ENCODE measurements at regions not wholly inside any gene's neighbourhood (a gene's known extent, or its start where the extent isn't known, plus 50 kb on each side); places are given as distances from the start of the nearest gene placed in this dataset.

GRCh38 chr4:52376132-52376704 lies 282.9 kb downstream of the USP46 start:
- TF ChIP-seq, protein P1, sequence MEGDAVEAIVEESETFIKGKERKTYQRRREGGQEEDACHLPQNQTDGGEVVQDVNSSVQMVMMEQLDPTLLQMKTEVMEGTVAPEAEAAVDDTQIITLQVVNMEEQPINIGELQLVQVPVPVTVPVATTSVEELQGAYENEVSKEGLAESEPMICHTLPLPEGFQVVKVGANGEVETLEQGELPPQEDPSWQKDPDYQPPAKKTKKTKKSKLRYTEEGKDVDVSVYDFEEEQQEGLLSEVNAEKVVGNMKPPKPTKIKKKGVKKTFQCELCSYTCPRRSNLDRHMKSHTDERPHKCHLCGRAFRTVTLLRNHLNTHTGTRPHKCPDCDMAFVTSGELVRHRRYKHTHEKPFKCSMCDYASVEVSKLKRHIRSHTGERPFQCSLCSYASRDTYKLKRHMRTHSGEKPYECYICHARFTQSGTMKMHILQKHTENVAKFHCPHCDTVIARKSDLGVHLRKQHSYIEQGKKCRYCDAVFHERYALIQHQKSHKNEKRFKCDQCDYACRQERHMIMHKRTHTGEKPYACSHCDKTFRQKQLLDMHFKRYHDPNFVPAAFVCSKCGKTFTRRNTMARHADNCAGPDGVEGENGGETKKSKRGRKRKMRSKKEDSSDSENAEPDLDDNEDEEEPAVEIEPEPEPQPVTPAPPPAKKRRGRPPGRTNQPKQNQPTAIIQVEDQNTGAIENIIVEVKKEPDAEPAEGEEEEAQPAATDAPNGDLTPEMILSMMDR (IDR thresholded peaks at IDR 0.05), result no peak
- no peak for TF ChIP-seq POLR2A (IDR thresholded peaks at IDR 0.05)
